ENCODE measurements at regions not wholly inside any gene's neighbourhood (a gene's known extent, or its start where the extent isn't known, plus 50 kb on each side); places are given as distances from the start of the nearest gene placed in this dataset.

DNA sequence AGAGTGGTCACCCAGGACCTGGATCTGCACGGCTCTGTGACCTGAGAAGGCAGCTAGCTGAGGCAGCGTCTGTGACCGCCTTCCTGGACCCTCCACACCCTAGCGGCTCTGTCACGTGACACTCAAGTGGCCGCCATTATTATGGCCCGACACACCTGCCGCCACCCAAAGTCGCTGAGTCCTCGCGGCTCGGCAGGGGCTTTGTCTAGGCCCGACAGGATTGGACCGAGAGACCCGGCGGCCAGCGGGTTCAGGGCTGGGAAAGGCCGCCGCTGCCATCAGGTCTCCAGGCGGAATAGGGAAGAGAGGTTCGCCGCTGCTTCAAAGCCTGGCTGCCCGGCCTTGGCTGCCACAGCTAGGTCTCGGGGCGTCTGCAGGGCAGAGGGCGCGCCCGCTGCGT, 1162.5 kb upstream of the LRRTM1 start:
- no peaks in the 10 kb centered on the region for H3K36me3 ChIP-seq
- DNase-seq (ENCODE audit: low spot score in 2 of 2), result peak in 1 of 2 donors; percentile 43
- WGBS, result 95% methylated on average over 14 of the region's 29 CpGs
- TF ChIP-seq POLR2A (IDR thresholded peaks at IDR 0.05) (no peak), EP300 (IDR thresholded peaks at IDR 0.05) (no peak), POLR2AphosphoS5 (IDR thresholded peaks at IDR 0.05) (no peak)
- TF ChIP-seq, protein P1, sequence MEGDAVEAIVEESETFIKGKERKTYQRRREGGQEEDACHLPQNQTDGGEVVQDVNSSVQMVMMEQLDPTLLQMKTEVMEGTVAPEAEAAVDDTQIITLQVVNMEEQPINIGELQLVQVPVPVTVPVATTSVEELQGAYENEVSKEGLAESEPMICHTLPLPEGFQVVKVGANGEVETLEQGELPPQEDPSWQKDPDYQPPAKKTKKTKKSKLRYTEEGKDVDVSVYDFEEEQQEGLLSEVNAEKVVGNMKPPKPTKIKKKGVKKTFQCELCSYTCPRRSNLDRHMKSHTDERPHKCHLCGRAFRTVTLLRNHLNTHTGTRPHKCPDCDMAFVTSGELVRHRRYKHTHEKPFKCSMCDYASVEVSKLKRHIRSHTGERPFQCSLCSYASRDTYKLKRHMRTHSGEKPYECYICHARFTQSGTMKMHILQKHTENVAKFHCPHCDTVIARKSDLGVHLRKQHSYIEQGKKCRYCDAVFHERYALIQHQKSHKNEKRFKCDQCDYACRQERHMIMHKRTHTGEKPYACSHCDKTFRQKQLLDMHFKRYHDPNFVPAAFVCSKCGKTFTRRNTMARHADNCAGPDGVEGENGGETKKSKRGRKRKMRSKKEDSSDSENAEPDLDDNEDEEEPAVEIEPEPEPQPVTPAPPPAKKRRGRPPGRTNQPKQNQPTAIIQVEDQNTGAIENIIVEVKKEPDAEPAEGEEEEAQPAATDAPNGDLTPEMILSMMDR (IDR thresholded peaks at IDR 0.05), result no peak
- no peak overlapping the region for H3K4me3 ChIP-seq
- no peaks in the 10 kb centered on the region for H3K27me3 ChIP-seq
- H3K27ac ChIP-seq, result no peak overlapping the region
- no peaks in the 10 kb centered on the region for H3K4me1 ChIP-seq
- H3K9me3 ChIP-seq, result peaks cover 3% of the 10 kb centered on the region

DNA sequence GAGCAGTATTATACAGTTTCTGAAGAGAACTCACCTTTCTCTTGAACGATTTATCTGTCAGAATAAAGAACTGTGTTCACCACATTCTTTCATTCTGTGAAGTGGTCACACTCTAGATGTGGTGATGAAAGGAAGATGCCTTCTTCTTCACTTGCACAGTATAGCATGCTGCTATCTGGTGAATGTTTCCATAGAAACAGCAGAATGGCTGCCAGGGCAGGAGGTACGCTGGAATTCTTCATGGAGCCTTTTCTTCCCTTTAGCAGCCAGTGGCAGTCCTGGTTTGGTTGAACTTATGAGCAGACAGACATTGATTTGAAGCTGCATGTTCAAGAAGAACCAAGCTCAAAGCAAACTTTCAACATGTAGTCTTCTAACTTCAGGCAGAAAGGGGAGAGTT, 1157.9 kb upstream of the LRRTM1 start:
- WGBS, result 67% methylated on average over 2 of the region's 2 CpGs
- Histone ChIP-seq H3K4me1 (no peaks in the 10 kb centered on the region), H3K4me3 (no peak overlapping the region), H3K27ac (no peak overlapping the region), H3K9me3 (no peaks in the 10 kb centered on the region), H3K36me3 (no peaks in the 10 kb centered on the region), H3K27me3 (no peaks in the 10 kb centered on the region)
- DNase-seq (ENCODE audit: low spot score in 2 of 2), result no peak
- TF ChIP-seq POLR2AphosphoS5 (IDR thresholded peaks at IDR 0.05) (no peak), POLR2A (IDR thresholded peaks at IDR 0.05) (no peak), EP300 (IDR thresholded peaks at IDR 0.05) (no peak)
- TF ChIP-seq, protein P1 (IDR thresholded peaks at IDR 0.05), result no peak

DNA sequence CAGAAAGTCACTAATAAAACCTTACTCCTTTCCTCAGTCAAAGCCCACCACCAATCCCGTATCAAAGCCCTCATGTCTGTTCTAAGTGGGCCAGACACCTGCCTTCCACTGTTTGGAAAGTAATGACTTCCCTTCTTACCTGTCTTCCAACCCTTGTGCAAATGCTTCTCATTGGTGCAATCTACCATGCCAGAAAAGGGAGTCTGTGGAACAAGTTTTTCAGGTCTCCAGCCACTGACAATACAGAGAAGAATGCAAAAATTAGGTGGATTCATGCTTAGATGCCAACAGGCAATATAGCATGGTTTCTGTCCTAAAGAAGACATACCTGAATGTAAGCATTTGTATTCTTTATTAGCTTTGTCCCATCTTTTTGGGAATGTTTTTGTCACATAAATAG, 1140.6 kb upstream of the LRRTM1 start:
- DNase-seq (ENCODE audit: low spot score in 2 of 2), result no peak
- TF ChIP-seq POLR2AphosphoS5 (IDR thresholded peaks at IDR 0.05), result no peak
- TF ChIP-seq POLR2A (IDR thresholded peaks at IDR 0.05), result no peak
- TF ChIP-seq, protein P1 (IDR thresholded peaks at IDR 0.05), result no peak
- no peak for TF ChIP-seq EP300 (IDR thresholded peaks at IDR 0.05)
- no peak overlapping the region for H3K4me3 ChIP-seq
- no peaks in the 10 kb centered on the region for H3K27me3 ChIP-seq
- H3K36me3 ChIP-seq, result no peaks in the 10 kb centered on the region
- H3K27ac ChIP-seq, result no peak overlapping the region
- H3K4me1 ChIP-seq, result no peaks in the 10 kb centered on the region
- no peaks in the 10 kb centered on the region for H3K9me3 ChIP-seq
- WGBS, result 57% methylated on average over 1 of the region's 1 CpG

DNA sequence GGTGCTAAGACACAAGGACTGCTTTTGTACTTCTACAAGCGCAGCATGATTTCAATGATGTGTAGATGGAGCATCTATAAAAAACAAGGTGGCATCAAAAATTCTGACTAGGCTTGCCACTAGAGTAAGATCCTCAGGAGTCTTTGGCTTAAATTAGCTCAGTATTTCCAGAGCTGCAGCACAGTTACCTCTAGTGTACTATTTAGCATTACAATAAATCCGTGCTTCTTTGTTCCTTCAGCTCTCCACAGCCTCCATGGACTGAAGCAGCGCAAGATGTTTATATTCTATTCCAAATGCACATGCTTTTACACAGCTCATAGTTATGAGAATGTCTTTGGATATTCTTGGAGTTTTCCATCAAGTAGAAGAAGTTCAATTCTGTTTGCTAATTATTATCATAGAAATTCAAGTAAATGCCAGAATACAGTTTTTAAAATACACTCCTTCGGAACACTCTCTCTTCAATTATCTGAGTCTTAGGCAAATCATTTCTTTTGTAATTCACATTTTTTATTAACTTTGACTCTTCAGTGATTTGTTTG, 1133.0 kb upstream of the LRRTM1 start:
- 90% methylated on average over 4 of the region's 4 CpGs for WGBS
- H3K4me1 ChIP-seq, result no peaks in the 10 kb centered on the region

DNA sequence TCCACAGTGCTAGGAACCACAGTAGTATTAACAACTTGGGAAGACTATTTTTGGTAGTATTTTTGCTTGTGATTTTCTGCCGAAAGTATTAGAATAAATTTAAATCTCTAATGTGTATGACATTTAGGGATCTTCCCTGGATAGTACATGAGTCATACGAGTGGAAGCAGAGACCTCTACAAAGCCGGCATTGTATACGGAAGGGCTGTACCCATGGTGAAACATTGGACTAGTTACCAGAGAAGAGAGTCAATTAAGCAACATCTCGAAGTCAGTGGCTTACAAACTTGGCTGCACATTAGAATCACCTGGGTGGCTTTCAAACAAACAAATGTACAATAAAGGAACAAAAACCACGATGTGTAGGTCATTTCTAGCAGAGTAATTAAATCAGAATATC, 1131.7 kb upstream of the LRRTM1 start:
- 76% methylated on average over 6 of the region's 6 CpGs for WGBS
- no peak for TF ChIP-seq POLR2A (IDR thresholded peaks at IDR 0.05)
- TF ChIP-seq, protein P1 (IDR thresholded peaks at IDR 0.05), result no peak
- TF ChIP-seq POLR2AphosphoS5 (IDR thresholded peaks at IDR 0.05), result no peak
- TF ChIP-seq EP300 (IDR thresholded peaks at IDR 0.05), result no peak
- no peak overlapping the region for H3K4me3 ChIP-seq

More for the DNA sequence above, 1133.0 kb upstream of the LRRTM1 start:
- Histone ChIP-seq H3K27me3 (no peaks in the 10 kb centered on the region), H3K36me3 (no peaks in the 10 kb centered on the region), H3K4me3 (no peak overlapping the region), H3K27ac (no peak overlapping the region), H3K9me3 (no peaks in the 10 kb centered on the region)
- no peak for TF ChIP-seq EP300 (IDR thresholded peaks at IDR 0.05)
- TF ChIP-seq POLR2A (IDR thresholded peaks at IDR 0.05), result no peak
- DNase-seq (ENCODE audit: low spot score in 2 of 2), result no peak

DNA sequence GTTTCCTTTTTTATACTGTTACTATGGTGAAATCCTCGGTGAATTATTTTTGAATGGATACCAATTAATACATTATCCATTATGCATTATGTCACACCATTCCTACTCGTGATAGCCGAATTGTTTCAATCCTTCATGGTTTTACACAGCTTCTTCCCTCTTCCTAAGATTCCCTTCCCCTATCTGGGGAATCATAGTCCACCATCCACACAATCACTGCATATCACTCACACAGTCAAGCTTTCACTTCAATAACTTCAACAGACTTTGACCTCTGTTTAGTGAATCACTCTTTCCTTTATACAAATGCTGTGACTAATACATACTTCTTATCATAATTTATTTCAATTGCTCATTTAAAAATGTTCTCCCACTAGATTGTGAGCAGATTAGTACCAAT, 1108.1 kb upstream of the LRRTM1 start:
- Histone ChIP-seq H3K9me3 (peaks cover 6% of the 10 kb centered on the region), H3K27me3 (no peaks in the 10 kb centered on the region)

More for the DNA sequence above, 1131.7 kb upstream of the LRRTM1 start:
- H3K27ac ChIP-seq, result no peak overlapping the region
- H3K9me3 ChIP-seq, result no peaks in the 10 kb centered on the region
- no peaks in the 10 kb centered on the region for H3K36me3 ChIP-seq
- H3K27me3 ChIP-seq, result no peaks in the 10 kb centered on the region
- no peaks in the 10 kb centered on the region for H3K4me1 ChIP-seq
- no peak for DNase-seq (ENCODE audit: low spot score in 2 of 2)

More for the DNA sequence above, 1108.1 kb upstream of the LRRTM1 start:
- Histone ChIP-seq H3K4me1 (no peaks in the 10 kb centered on the region), H3K27ac (no peak overlapping the region), H3K4me3 (no peak overlapping the region), H3K36me3 (no peaks in the 10 kb centered on the region)
- DNase-seq (ENCODE audit: low spot score in 2 of 2), result no peak
- WGBS, result 87% methylated on average over 3 of the region's 3 CpGs
- TF ChIP-seq POLR2AphosphoS5 (IDR thresholded peaks at IDR 0.05), result no peak
- TF ChIP-seq EP300 (IDR thresholded peaks at IDR 0.05), result no peak
- TF ChIP-seq, protein P1 (IDR thresholded peaks at IDR 0.05), result no peak
- TF ChIP-seq POLR2A (IDR thresholded peaks at IDR 0.05), result no peak
